22Rv1 (cell line): ENCODE measurements at regions not wholly inside any gene's neighbourhood (a gene's known extent, or its start where the extent isn't known, plus 50 kb on each side); places are given as distances from the start of the nearest gene placed in this dataset.

Experiments
- CTCF ChIP-seq: fragments of 450-650 bp; IDR thresholded peaks from 2 replicates; pipeline ENCODE4 v1.5.1; 2017; ENCODE audit warnings: mild to moderate bottlenecking
- ZFX ChIP-seq: fragments of 450-650 bp; IDR thresholded peaks from 2 replicates; pipeline ENCODE4 v1.6.1; 2017; ENCODE audit warnings: antibody characterized with exemption, borderline replicate concordance

GRCh38 chr9:82475584-82476301 is 487.2 kb downstream of the SPATA31D1 start:
- no peak for TF ChIP-seq CTCF
- TF ChIP-seq ZFX: no peak
